Activated gamma-delta T cell (primary cell): ENCODE measurements at regions not wholly inside any gene's neighbourhood (a gene's known extent, or its start where the extent isn't known, plus 50 kb on each side); places are given as distances from the start of the nearest gene placed in this dataset.

Source experiments
- DNase-seq: peaks from one replicate; lab custom pipeline; 2025; lab: John Stamatoyannopoulos, UW

GRCh38 chr15:69841113-69841828 is 256.4 kb downstream of the TLE3 start:
- DNase-seq, result no peak

- no peak for DNase-seq
Measured at GRCh38 chr15:69842851-69843250, 254.9 kb downstream of the TLE3 start.

GRCh38 chr15:69843276-69843899 is 254.3 kb downstream of the TLE3 start:
- no peak for DNase-seq

GRCh38 chr15:69843900-69844304 is 253.8 kb downstream of the TLE3 start:
- no peak for DNase-seq

- no peak for DNase-seq
Measured at GRCh38 chr15:69845159-69845558, 252.6 kb downstream of the TLE3 start.

- no peak for DNase-seq
Measured at GRCh38 chr15:69847625-69848024, 250.1 kb downstream of the TLE3 start.

GRCh38 chr15:69848096-69848495 is 249.6 kb downstream of the TLE3 start:
- DNase-seq, result no peak

- no peak for DNase-seq
Measured at GRCh38 chr15:69848551-69849231, 249.0 kb downstream of the TLE3 start.

GRCh38 chr15:69849232-69849610 is 248.5 kb downstream of the TLE3 start:
- no peak for DNase-seq

GRCh38 chr15:69852482-69852881 is 245.2 kb downstream of the TLE3 start:
- DNase-seq, result no peak

- DNase-seq, result no peak
Measured at GRCh38 chr15:69852916-69853315, 244.8 kb downstream of the TLE3 start.

- DNase-seq, result no peak
Measured at GRCh38 chr15:69853544-69853951, 244.2 kb downstream of the TLE3 start.

- DNase-seq, result no peak
Measured at GRCh38 chr15:69854001-69854400, 243.7 kb downstream of the TLE3 start.

GRCh38 chr15:69854521-69855181 is 243.1 kb downstream of the TLE3 start:
- no peak for DNase-seq

- no peak for DNase-seq
Measured at GRCh38 chr15:69855258-69856000, 242.3 kb downstream of the TLE3 start.

GRCh38 chr15:69857250-69857649 is 240.5 kb downstream of the TLE3 start:
- DNase-seq, result no peak

- no peak for DNase-seq
Measured at GRCh38 chr15:69857686-69858391, 239.9 kb downstream of the TLE3 start.

GRCh38 chr15:69858456-69858855 is 239.3 kb downstream of the TLE3 start:
- no peak for DNase-seq

- no peak for DNase-seq
Measured at GRCh38 chr15:69859866-69860265, 237.9 kb downstream of the TLE3 start.

- DNase-seq, result no peak
Measured at GRCh38 chr15:69860321-69860720, 237.4 kb downstream of the TLE3 start.

GRCh38 chr15:69860921-69861320 is 236.8 kb downstream of the TLE3 start:
- no peak for DNase-seq
